ENCODE measurements at regions not wholly inside any gene's neighbourhood (a gene's known extent, or its start where the extent isn't known, plus 50 kb on each side); places are given as distances from the start of the nearest gene placed in this dataset.
"Not testable (repeated sequence)": the region's sequence is repeated elsewhere in the genome, so short reads cannot be mapped to it uniquely, and the experiment has no call there.

DNA sequence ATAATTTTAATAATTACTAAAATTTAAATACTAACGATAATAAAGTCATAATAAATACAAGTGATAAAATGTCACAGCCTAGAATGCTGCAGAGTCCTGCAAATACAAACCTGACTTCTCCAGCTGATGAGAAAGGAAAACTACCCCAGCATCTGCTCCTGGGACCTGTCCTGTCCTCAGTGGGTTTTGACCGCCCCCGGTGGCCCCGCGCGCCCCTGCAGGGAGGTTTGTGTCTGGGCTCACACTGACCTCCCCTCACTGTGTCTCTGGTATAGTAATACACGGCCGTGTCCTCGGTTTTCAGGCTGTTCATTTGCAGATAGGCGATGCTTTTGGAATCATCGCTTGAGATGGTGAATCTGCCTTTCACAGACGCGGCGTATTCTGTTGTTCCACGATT lies 1139.4 kb downstream of the TMEM121 start:
- ATAC-seq (no peak), DNase-seq (no peak)
- no peaks in the 10 kb centered on the region for H3K4me1 ChIP-seq (ENCODE audit: low read depth)
- TF ChIP-seq, protein P1, sequence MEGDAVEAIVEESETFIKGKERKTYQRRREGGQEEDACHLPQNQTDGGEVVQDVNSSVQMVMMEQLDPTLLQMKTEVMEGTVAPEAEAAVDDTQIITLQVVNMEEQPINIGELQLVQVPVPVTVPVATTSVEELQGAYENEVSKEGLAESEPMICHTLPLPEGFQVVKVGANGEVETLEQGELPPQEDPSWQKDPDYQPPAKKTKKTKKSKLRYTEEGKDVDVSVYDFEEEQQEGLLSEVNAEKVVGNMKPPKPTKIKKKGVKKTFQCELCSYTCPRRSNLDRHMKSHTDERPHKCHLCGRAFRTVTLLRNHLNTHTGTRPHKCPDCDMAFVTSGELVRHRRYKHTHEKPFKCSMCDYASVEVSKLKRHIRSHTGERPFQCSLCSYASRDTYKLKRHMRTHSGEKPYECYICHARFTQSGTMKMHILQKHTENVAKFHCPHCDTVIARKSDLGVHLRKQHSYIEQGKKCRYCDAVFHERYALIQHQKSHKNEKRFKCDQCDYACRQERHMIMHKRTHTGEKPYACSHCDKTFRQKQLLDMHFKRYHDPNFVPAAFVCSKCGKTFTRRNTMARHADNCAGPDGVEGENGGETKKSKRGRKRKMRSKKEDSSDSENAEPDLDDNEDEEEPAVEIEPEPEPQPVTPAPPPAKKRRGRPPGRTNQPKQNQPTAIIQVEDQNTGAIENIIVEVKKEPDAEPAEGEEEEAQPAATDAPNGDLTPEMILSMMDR (IDR thresholded peaks at IDR 0.05): no peak
- peaks cover 7% of the 10 kb centered on the region for H3K9me3 ChIP-seq
- intact Hi-C loops (cut with DNase I, micrococcal nuclease): no loop called here
- H3K36me3 ChIP-seq (ENCODE audit: low read depth): no peaks in the 10 kb centered on the region
- no peak overlapping the region for H3K4me3 ChIP-seq

DNA sequence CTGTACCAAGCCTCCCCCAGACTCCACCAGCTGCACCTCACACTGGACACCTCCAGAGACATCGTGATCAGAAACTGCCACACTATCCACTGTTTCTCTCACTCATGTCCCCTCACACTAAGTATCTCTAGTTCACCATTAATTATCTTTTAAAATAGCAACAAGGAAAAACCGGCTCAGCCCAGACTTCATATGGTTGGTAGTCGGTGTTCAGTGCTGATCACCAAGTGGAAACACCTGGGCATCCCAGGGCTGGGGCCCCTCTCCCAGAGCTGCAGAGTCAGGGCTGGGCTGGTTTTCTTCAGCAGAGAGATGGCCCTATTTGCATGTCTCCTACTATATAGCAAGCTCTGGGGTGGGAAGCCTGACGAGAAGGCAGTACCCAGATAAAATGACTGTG lies 1140.0 kb downstream of the TMEM121 start:
- intact Hi-C loops (cut with DNase I, micrococcal nuclease): no loop called here
- TF ChIP-seq, protein P1 (IDR thresholded peaks at IDR 0.05): no peak
- Histone ChIP-seq H3K4me1 (ENCODE audit: low read depth) (no peaks in the 10 kb centered on the region), H3K4me3 (no peak overlapping the region), H3K36me3 (ENCODE audit: low read depth) (no peaks in the 10 kb centered on the region), H3K9me3 (peaks cover 7% of the 10 kb centered on the region)
- DNase-seq (no peak), ATAC-seq (no peak)

GRCh38 chr14:106670011-106670410 lies 1143.6 kb downstream of the TMEM121 start:
- H3K9me3 ChIP-seq: no peaks in the 10 kb centered on the region
- no peaks in the 10 kb centered on the region for H3K36me3 ChIP-seq (ENCODE audit: low read depth)
- DNase-seq: no peak
- no peak for ATAC-seq
- H3K4me1 ChIP-seq (ENCODE audit: low read depth): no peaks in the 10 kb centered on the region
- no peak overlapping the region for H3K4me3 ChIP-seq
- TF ChIP-seq, protein P1 (IDR thresholded peaks at IDR 0.05): no peak
- intact Hi-C loops (cut with DNase I, micrococcal nuclease): no loop called here

DNA sequence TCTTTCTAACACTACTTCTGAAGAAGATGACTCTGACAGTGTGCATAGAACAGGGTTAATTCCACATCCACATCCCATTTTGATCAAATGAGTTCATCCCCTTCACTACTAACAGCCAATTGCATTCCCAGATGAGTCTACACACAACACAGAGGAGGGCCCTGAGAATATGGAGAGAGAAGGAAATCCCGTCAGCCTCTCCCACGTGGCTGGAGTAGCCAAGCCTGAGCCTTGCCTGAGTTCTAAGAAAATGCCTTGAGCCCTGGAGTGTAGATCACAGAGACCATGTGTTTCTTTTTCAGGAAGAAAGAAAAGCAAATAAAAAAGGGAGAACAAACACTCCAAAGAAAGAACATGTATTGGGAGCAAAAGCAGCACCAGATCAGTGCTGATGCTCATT lies 1147.7 kb downstream of the TMEM121 start:
- H3K4me1 ChIP-seq (ENCODE audit: low read depth); H3K4me3 ChIP-seq; DNase-seq; H3K36me3 ChIP-seq (ENCODE audit: low read depth); H3K9me3 ChIP-seq; intact Hi-C loops (cut with DNase I, micrococcal nuclease); ATAC-seq: not testable (repeated sequence)

GRCh38 chr14:106674509-106675125 lies 1148.2 kb downstream of the TMEM121 start:
- H3K4me1 ChIP-seq (ENCODE audit: low read depth); H3K36me3 ChIP-seq (ENCODE audit: low read depth); DNase-seq; intact Hi-C loops (cut with DNase I, micrococcal nuclease); ATAC-seq; H3K9me3 ChIP-seq; H3K4me3 ChIP-seq: not testable (repeated sequence)

- DNase-seq; intact Hi-C loops (cut with DNase I, micrococcal nuclease); H3K4me1 ChIP-seq (ENCODE audit: low read depth); H3K36me3 ChIP-seq (ENCODE audit: low read depth); ATAC-seq; H3K4me3 ChIP-seq; H3K9me3 ChIP-seq: not testable (repeated sequence)
Observed at GRCh38 chr14:106675716-106676115, 1149.3 kb downstream of the TMEM121 start.

DNA sequence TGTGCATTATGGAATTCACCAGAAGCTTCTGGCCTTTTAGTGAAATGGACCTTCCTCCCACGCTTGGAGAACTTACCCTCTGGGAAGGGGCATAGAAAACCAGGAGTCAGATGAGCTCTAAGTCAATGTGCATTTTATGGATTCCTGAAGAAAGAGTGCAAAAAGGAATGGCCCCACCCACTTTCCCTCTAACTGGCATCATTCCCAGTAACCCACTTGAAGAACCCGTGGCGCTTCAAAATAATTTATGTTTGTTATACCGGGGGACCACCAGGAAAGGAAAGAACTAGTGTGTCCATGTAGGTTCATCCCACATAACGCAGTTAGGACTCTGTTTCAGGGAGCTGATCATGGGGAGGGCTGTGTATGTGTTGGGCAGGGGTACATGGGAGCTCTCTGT lies 1153.4 kb downstream of the TMEM121 start:
- intact Hi-C loops (cut with DNase I, micrococcal nuclease): no loop called here
- no peaks in the 10 kb centered on the region for H3K4me1 ChIP-seq (ENCODE audit: low read depth)
- TF ChIP-seq, protein P1 (IDR thresholded peaks at IDR 0.05): no peak
- no peak for DNase-seq
- no peaks in the 10 kb centered on the region for H3K36me3 ChIP-seq (ENCODE audit: low read depth)
- H3K4me3 ChIP-seq: no peak overlapping the region
- no peak for ATAC-seq
- no peaks in the 10 kb centered on the region for H3K9me3 ChIP-seq

Data from mucosa of descending colon (tissue), 3 donors.